ENCODE measurements at regions not wholly inside any gene's neighbourhood (a gene's known extent, or its start where the extent isn't known, plus 50 kb on each side); places are given as distances from the start of the nearest gene placed in this dataset.

DNA sequence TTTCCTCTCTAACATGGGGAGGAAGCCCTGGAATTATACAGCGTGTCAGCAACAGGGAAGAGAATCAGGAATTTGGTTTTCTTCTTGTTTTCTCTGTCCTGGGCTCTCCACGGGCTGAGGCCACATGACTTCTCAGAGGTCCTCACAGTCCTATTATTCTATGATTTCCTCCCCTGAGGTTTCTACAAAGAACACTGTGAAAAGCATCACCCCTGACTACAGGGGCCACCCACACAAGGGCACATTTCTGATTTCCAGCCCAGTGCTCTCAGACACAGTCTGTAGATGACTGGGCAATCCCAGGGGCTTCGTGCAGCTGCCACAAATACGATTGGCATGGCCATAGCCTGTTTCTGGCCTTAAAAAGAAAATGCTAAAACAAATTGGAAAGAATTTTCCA is 284.9 kb downstream of the CEMIP2 start:
- 29 to 37% methylated on average over 4 of the region's 4 CpGs for WGBS, 2 donors
- H3K27me3 ChIP-seq = no peaks in the 10 kb centered on the region
- peaks cover 0 to 3% (median 0%) of the 10 kb centered on the region in 4 donors for H3K4me1 ChIP-seq
- no peak overlapping the region for H3K27ac ChIP-seq
- H3K9me3 ChIP-seq = no peaks in the 10 kb centered on the region
- DNase-seq (ENCODE audit: low spot score in 2 of 2) = no peak
- TF ChIP-seq, protein P1, sequence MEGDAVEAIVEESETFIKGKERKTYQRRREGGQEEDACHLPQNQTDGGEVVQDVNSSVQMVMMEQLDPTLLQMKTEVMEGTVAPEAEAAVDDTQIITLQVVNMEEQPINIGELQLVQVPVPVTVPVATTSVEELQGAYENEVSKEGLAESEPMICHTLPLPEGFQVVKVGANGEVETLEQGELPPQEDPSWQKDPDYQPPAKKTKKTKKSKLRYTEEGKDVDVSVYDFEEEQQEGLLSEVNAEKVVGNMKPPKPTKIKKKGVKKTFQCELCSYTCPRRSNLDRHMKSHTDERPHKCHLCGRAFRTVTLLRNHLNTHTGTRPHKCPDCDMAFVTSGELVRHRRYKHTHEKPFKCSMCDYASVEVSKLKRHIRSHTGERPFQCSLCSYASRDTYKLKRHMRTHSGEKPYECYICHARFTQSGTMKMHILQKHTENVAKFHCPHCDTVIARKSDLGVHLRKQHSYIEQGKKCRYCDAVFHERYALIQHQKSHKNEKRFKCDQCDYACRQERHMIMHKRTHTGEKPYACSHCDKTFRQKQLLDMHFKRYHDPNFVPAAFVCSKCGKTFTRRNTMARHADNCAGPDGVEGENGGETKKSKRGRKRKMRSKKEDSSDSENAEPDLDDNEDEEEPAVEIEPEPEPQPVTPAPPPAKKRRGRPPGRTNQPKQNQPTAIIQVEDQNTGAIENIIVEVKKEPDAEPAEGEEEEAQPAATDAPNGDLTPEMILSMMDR (IDR thresholded peaks at IDR 0.05) = no peak
- no peak for TF ChIP-seq POLR2A (IDR thresholded peaks at IDR 0.05)
- no peak for TF ChIP-seq EP300 (IDR thresholded peaks at IDR 0.05)
- H3K4me3 ChIP-seq = no peak overlapping the region
- H3K36me3 ChIP-seq = no peaks in the 10 kb centered on the region

DNA sequence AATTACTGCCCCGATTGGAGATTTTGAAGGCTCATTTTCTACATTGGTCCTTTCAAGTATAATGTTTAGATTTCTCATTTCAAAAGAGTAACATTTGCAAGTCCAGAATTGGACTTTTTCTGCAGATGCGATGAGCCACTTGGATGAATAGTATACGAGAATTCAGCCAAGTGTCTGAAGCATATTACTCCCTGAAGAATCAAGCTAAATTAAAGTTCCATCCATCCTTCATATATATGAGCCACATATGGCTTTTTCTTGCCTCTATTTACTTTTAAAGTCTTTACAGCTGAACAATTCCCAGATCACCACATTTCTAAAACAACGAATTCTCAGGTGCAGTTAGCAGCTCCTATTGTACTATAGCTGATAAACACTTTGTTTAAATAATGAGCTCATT is 288.7 kb downstream of the CEMIP2 start:
- no peaks in the 10 kb centered on the region for H3K9me3 ChIP-seq
- H3K4me1 ChIP-seq = no peaks in the 10 kb centered on the region
- H3K4me3 ChIP-seq = no peak overlapping the region
- DNase-seq (ENCODE audit: low spot score in 2 of 2) = no peak
- no peaks in the 10 kb centered on the region for H3K36me3 ChIP-seq
- no peak overlapping the region for H3K27ac ChIP-seq
- no peaks in the 10 kb centered on the region for H3K27me3 ChIP-seq
- 67 to 74% methylated on average over 4 of the region's 4 CpGs for WGBS, 2 donors
- TF ChIP-seq POLR2A (IDR thresholded peaks at IDR 0.05) = no peak
- TF ChIP-seq, protein P1 (IDR thresholded peaks at IDR 0.05) = no peak

- no peaks in the 10 kb centered on the region for H3K9me3 ChIP-seq
- 41 to 53% methylated on average over 3 of the region's 3 CpGs for WGBS, 2 donors
- no peak overlapping the region for H3K4me3 ChIP-seq
- no peaks in the 10 kb centered on the region for H3K27me3 ChIP-seq
- H3K4me1 ChIP-seq = no peaks in the 10 kb centered on the region
- TF ChIP-seq, protein P1 (IDR thresholded peaks at IDR 0.05) = no peak
- TF ChIP-seq POLR2A (IDR thresholded peaks at IDR 0.05) (no peak), EP300 (IDR thresholded peaks at IDR 0.05) (no peak)
- no peaks in the 10 kb centered on the region for H3K36me3 ChIP-seq
- DNase-seq (ENCODE audit: low spot score in 2 of 2) = no peak
- no peak overlapping the region for H3K27ac ChIP-seq
Measured at GRCh38 chr9:71472400-71472799, 295.9 kb downstream of the CEMIP2 start.

DNA sequence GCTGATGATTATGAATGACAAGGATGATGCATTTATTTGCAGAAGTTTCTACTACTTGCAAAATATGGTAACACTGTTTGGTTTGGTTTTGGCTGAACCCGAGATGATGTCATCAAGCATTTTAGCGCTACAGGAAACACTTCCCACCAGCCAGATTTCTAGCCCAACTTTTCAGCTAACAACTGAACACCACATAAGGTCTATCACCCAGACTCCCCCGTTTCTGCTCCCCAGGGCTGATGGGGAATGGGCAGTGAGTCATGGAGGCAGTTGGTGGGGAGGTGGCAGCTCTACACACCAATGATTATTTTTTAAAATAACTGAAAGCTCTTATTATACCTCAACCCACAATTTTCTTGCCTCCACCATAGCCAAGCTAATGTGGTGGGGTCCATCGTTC is 302.9 kb downstream of the CEMIP2 start:
- no peak for DNase-seq (ENCODE audit: low spot score in 2 of 2)
- TF ChIP-seq EP300 (IDR thresholded peaks at IDR 0.05) = no peak
- H3K4me1 ChIP-seq = no peaks in the 10 kb centered on the region
- no peak overlapping the region for H3K27ac ChIP-seq
- WGBS, 2 donors = 76 to 79% methylated on average over 4 of the region's 4 CpGs
- no peaks in the 10 kb centered on the region for H3K36me3 ChIP-seq
- H3K27me3 ChIP-seq = no peaks in the 10 kb centered on the region
- H3K4me3 ChIP-seq = no peak overlapping the region
- no peaks in the 10 kb centered on the region for H3K9me3 ChIP-seq

- DNase-seq (ENCODE audit: low spot score in 2 of 2) = no peak
Measured at GRCh38 chr9:71459082-71459481, 309.2 kb downstream of the CEMIP2 start.

More at GRCh38 chr9:71459082-71459481, 309.2 kb downstream of the CEMIP2 start:
- no peaks in the 10 kb centered on the region for H3K27me3 ChIP-seq
- H3K27ac ChIP-seq = no peak overlapping the region
- no peak overlapping the region for H3K4me3 ChIP-seq
- no peaks in the 10 kb centered on the region for H3K9me3 ChIP-seq
- no peaks in the 10 kb centered on the region for H3K36me3 ChIP-seq
- H3K4me1 ChIP-seq = no peaks in the 10 kb centered on the region
- TF ChIP-seq POLR2A (IDR thresholded peaks at IDR 0.05) (no peak), EP300 (IDR thresholded peaks at IDR 0.05) (no peak)
- TF ChIP-seq, protein P1 (IDR thresholded peaks at IDR 0.05) = no peak

Data from tibial nerve (tissue), 4 donors.